HT1080 (cell line): ENCODE measurements at regions not wholly inside any gene's neighbourhood (a gene's known extent, or its start where the extent isn't known, plus 50 kb on each side); places are given as distances from the start of the nearest gene placed in this dataset.
A peak's percentile ranks its signal among the peaks of the same experiment; 100 is the strongest.
"Not testable (repeated sequence)": the region's sequence is repeated elsewhere in the genome, so short reads cannot be mapped to it uniquely, and the experiment has no call there.

Source experiments
- DNase-seq: peaks from one replicate; pipeline ENCODE4 v3.0.0-alpha.2; 2015; ENCODE audit warnings: low read depth

DNA sequence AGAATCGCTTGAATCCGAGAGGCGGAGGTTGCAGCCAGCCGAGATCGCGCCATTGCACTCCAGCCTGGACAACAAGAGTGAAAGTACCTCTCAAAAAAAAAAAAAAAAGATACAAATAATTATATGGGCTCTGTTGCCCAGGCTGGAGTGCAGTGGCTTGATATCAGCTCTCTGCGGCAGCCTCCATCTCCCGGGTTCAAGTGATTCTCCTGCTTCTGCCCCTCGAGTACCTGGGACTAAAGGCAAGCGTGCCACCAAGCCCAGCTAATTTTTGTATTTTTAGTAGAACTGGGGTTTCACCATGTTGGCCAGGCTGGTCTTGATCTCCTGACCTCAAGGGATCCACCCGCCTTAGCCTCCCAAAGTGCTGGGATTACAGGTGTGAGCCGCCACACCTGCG, 197.8 kb downstream of the ALG10 start:
- not testable (repeated sequence) for DNase-seq

DNA sequence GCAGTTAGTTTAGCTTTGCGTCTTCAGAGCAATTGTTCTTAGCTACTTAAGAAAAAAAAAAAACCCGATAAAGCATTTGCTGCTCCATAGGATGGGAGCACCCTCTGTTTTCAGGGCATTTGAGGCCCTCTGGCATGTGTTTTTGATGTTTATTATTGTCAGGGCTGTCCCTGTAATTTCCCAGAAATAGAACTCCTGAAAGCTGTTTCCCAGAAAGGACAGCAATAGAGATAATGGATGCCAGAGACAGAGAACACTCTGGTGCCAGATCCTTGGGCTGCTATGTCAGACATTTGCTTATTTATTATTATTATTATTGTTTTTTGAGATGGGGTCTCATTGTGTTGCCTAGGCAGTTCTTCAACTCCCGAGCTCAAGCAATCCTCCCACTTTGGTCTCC, 201.3 kb downstream of the ALG10 start:
- DNase-seq: no peak

DNA sequence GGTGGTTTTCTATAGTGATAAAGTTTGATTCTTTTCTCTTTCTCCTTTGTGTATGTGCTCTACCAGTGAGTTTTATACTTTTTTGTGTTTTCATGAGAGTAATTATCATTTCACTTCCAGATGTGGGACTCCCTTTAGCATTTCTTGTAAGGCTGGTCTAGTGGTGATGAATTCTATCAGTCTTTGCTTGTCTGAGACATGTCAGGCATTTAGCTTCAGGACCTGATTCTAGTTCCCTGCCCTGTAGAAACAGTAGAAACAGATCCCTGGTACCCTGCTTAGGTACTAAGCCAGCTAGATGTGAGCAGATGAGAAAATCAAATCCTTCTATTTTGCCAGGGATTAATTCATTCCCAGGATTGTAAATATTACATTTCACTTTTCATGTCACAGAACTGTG, 203.7 kb downstream of the ALG10 start:
- not testable (repeated sequence) for DNase-seq

DNA sequence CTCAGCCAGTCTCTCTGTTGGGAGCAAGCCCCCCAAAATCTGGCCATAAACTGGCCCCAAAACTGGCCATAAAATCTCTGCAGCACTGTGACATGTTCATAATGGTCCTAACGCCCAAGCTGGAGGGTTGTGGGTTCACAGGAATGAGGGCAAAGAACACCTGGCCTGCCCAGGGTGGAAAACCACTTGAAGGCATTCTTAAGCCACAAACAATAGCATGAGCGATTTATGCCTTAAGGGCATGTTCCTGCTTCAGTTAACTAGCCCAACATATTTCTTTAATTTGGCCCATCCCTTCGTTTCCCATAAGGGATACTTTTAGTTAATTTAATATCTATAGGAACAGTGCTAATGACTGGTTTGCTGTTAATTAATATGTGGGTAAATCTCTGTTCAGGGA, 205.8 kb downstream of the ALG10 start:
- DNase-seq: not testable (repeated sequence)

DNA sequence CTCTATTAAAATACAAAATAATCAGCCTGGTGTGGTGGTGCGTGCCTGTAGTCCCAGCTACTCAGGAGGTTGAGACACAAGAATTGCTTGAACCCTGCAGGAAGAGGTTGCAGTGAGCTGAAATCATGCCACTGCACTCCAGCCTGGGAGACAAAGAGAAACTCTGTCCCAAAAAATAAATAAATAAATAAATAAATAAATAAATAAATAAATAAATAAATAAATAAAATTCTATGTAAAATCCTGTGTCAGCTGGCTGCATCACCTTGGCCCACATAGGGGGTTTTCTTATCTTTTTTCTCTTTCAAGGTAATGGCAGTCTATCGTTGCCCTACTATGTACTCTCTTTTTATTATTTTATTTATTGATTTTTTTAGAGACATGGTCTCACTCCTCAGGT, 206.7 kb downstream of the ALG10 start:
- not testable (repeated sequence) for DNase-seq

DNA sequence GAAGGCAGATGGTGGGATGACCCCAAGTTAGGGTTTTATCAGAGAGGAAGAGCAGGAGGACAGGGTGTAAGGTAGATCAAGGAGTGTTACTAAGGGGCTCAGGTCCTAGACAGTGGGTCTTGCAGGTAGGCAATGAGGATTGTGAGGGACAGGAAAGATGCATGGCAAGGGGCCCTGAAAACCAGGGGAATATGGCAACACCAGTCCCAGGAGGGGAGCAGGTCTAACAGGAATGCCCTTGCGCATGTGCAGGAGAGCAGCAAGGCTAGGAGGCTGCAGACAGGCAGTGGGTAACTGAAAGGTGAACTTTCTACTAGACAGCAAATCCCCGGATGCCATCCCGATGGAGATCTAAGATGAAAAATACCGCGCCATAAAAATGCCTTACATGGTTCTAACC, 211.3 kb downstream of the ALG10 start:
- no peak for DNase-seq

DNA sequence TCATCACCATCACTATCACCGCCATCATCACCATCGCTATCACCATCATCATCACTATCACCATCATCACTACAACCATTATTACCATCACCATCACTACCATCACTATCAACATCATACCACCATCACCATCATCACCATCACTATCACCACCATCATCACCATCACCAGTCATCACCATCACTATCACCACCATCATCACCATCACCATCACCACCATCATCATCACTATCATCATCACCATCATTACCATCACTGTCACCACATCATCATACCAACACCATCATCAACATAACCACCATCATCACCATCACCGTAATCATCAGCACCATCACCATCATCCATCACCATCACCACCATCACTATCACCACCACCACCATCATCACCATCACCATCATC, 213.8 kb downstream of the ALG10 start:
- DNase-seq: no peak

DNA sequence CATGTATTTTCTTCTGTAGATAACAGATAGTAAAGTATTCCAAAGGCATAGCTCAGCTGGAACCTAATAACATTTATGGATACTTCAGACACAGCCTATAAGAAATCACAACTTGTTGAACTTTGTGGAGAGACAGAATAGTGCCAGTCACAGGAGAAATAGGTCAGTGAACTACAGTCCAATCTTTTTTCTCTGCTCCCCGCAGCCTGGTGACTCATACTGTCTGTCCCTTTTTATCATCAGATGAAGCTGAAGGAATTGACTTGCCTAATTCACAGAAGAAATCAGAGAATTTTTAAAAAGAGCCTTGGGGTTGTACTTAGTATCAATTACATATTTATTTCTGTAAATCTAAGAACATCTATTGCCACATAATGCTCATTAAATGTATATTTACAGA, 222.3 kb downstream of the ALG10 start:
- DNase-seq: peak; percentile 11

DNA sequence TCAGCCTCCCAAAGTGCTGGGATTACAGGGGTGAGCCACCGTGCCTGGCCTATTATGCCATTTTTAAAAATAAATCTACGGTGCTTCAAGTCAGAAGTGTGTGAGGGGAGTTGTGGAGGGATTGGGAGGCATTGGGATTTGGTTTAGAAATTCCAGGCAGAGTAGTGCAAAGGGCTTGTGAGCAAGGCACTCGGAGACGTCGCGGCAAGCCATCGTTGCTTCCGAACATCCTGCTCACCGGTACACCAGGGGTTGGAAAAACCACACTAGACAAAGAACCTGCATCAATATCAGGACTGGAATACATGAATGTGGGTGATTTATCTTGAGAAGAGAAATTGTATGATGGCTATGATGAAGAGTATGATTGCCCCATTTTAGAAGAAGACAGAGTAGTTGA, 227.0 kb downstream of the ALG10 start:
- no peak for DNase-seq

DNA sequence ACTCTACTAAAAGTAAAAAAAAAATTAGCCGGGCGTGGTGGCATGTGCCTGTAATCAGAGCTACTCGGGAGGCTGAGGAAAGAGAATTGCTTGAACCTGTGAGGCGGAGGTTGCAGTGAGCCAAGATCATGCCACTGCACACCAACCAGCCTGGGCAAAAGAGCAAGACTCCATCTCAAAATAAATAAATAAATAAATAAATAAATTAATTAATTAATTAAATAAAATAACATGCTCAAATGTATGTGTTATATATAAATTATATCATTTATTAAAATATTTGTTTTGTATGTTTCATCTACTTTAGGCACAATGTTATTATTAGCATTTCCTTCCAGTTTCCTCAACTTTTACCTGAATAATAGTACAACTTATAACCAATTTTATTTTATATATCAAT, 229.6 kb downstream of the ALG10 start:
- DNase-seq: not testable (repeated sequence)

DNA sequence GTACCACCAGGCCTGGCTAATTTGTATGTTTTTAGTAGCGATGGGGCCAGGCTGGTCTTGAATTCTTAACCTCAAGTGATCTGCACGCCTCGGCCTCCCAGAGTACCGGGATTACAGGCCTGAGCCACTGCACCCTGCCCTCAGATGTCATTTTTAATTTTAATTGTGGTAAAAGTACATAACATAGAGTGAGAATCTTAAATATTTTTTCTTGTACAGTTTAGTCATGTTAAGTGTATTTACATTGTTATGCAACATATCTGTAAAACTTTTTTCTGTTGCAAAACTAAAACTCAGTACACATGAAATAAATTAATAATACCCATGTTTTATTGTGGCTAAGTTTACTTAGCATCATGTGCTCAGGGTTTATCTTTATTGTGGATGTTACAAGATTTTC, 231.4 kb downstream of the ALG10 start:
- no peak for DNase-seq

DNA sequence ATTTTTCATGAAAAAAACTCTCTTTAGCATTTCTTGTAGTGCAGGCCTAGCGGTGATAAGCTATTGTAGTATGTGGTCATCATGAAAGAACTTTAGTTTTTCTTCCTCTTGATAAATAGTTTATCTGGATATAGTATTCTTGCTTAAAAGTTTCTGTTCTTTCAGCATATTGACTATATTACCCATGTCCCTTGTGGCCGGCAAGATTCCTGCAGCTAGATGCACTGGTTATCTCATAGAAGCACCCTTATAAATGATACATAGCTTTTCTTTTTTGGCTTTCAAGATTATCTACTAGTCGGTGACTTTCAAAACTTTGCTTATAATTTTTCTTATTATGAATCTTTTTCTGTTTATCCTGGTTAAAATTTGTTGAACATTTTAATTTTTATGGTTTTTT, 234.8 kb downstream of the ALG10 start:
- DNase-seq: no peak

DNA sequence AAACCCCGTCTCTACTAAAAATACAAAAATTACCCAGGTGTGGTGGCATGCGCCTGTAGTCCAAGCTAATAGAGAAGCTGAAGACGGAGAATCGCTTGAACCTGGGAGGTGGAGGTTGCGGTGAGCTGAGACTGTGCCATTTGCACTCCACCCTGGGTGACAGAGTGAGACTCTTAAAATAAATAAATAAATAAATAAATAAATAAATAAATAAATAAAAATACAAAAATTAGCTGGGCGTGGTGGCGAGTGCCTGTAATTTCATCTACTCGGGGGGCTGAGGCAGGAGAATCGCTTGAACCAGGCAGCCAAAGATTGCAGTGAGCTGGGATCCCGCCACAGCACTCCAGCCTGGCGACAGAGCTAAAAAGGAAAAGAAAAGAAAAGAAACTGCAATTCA, 239.8 kb downstream of the ALG10 start:
- not testable (repeated sequence) for DNase-seq

DNA sequence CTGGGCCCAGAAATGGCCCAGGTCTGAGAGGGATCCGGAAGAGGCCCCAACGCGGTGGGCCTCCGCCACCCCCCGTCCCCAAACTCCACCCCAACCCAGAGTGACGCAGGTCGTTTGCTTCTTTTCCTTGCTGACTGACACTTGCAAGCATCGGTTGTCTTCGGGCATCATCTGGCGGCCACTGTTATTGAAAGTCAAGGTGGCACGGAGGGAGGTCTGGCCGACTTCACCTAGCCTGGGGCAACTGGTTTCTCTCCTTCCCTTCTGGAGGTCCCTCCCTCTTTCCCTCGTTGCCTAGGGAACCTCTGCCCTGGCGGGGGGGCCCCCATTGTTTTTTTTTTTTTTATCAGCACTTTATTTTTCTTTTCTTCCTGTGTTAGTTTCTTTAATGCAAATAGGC, 241.8 kb downstream of the ALG10 start:
- no peak for DNase-seq

DNA sequence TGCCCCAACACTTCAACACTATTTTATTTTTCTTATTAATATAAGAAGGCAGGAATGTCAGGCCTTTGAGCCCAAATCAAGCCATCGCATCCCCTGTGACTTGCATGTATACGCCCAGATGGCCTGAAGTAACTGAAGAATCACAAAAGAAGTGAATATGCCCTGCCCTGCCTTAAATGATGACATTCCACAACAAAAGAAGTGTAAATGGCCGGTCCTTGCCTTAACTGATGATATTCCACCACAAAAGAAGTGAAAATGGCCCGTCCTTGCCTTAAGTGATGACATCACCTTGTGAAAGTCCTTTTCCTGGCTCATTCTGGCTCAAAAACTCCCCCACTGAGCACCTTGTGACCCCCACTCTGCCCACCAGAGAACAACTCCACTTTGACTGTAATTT, 251.4 kb downstream of the ALG10 start:
- not testable (repeated sequence) for DNase-seq

DNA sequence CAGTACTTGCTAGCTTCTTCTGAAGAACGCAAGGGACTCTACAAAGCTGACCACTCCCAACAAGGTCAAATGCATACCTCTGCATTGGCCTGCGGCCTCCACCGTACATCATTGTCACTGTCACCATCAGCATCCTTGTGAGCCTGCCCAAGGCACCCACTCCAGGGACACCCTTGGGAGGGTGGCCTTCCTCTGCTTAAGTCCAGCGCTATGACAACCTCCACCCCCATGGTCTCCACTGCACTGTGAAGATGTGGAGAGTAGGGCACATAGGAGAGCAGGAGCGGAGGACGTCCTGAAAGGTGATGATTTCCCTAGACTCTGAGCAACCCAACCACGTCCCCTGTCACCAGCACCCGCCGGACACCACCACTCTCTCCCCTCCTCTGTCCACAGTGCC, 252.8 kb downstream of the ALG10 start:
- DNase-seq: no peak

DNA sequence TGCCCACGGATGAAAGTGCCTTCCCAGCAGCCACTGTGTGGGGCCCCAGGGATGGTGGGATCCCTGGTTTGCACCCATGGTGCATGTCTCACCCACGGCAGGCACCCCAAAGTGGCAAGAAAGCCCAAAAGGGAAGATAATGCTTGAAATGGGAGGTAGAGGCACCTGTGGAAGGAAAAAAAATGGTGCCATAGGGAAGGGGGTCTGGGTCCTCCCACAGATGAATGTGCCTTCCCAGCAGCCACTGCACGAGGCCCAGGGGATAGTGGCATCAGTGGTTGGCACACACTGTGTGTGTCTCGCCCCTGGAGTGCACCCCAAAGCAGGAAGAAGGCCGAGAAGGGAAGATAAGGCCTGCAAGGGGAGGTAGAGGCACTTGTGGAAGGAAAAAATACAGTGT, 264.2 kb downstream of the ALG10 start:
- DNase-seq: no peak

DNA sequence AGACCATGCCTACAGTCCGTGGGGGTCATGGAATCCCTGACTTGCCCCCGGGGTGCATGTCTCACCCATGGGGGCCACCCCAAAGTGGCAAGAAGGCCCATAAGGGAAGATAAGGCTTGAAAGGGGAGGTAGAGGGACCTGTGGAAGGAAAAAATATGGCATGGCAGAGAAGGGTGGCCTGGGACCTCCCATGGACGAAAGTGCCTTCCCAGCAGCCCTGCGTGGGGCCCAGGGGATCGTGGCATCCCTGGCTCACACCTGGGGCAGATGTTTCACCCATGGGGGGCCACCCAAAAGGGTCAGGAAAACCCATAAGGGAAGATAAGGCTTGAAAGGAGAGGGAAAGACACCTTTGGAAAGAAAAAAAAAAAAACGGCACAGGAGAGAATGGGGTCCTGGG, 264.6 kb downstream of the ALG10 start:
- DNase-seq: no peak

DNA sequence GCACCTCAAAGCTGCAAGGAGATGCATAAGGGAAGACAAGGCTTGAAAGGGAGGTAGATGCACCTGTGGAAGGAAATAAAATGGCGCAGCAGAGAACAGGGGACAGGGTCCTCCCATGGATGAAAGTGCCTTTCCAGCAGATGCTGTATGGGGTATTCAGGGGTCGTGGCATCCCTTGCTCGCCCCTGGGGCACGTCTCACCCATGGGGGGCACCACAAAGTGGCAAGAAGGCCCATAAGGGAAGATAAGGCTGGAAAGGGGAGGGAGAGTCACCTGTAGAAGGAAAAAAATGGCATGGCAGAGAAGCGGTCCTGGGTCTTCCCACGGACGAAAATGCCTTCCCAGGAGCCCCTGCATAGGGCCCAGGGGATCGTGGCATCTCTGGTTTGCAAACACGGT, 265.1 kb downstream of the ALG10 start:
- no peak for DNase-seq

DNA sequence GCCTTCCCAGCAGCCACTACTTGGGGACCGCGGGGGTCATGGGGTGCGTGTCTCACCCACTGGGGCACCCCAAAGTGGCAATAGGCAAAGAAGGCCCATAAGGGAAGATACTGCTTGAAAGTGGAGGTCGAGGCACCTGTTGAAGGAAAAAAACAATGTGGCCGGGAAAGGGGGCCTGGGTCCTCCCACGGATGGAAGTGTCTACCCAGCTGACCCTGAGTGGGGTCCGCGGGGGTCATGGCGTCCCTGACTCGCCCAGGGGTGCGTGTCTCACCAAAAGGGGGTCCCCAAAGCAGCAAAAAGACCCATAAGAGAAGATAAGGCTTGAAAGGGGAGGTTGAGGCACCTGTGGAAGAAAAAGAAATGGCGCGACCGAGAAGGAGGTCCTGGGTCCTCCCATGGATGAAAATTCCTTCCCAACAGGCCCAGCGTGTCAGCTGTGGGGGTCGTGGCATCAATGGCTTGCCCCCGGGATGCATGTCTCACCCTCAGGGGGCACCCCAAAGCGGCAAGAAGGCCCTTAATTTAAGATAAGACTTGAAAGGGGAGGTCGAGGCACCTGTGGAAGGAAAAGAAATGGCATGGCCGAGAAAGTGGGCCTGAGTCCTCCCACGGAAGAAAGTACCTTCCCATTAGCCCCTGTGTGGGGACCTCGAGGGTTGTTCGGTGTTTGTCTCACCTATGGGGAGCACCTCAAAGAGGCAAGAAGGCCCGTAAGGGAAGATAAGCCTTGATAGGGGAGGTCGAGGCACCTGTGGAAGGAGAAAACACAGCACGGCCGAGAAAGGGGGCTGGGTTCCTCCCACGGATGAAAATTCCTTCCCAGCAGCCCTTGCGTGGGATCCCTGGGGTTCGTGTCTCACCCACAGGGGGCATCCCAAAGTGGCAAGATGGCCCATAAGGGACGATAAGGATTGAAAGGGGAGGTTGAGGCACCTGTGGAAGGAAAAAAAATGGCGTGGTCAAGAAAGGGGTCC, 266.0 kb downstream of the ALG10 start:
- DNase-seq: no peak

DNA sequence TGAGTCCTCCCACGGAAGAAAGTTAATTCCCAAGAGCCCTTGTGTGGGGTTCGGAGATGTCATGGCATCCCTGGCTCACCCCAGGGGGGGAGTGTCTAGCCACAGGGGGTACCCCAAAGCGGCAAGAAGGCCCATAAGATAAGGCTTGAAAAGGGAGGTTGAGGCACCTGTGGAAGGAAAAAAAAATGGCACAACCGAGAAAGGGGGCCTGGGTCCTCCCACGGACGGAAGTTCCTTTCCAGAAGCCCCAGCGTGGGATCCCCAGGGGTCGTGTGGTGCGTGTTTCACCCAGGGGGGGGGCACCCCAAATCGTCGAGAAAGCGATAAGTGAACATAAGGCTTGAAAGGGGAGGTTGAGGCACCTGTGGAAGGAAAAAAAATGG, 266.7 kb downstream of the ALG10 start:
- DNase-seq: no peak

DNA sequence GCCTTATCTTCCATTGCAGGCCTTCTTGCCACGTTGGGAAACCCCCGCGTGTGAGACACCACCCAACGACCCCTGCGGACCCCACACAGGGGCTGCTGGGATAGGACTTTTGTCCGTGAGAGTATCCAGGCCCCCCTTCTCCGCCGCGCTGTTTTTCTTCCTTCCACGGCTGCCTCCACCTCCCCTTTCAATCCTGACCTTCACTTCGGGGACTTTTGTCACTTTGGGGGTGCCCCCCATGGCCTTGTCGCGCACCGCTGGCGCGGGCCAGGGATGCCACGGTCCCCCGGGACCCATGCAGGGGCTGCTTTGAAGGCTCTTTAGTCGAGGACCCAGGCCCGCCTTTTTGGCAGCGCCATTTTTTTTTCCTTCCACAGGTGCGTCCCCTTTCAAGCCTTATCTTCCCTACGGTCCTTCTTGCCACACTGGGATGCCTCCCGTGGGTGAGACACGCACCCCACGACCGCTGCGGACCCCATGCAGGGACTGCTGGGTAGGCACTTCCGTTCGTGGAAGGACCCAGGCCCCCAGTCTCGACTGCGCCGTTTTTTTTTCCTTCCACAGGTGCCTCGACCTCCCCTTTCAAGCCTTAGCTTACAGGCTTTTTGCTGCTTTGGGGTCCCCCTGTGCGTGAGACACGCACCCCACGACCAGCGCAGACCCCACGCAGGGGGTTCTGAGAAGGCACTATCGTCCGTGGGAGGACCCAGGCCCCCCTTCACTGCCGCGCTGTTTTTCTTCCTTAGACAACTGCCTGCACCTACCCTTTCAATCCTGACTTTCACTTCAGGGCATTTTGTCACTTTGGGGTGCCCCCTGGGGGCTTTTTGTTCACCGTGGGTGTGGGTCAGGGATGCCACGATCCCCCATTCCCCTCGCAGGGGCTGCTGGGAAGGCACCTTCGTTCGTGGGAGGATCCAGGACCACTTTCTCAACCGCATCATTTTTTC, 267.4 kb downstream of the ALG10 start:
- no peak for DNase-seq
